ENCODE measurements at regions not wholly inside any gene's neighbourhood (a gene's known extent, or its start where the extent isn't known, plus 50 kb on each side); places are given as distances from the start of the nearest gene placed in this dataset.

- H3K9ac ChIP-seq (ENCODE audit: low read depth, low read length, poor library complexity, severe bottlenecking): no peak overlapping the region
- H4K20me1 ChIP-seq (ENCODE audit: insufficient read depth, low read length, poor library complexity, severe bottlenecking): no peaks in the 10 kb centered on the region
- H3K27me3 ChIP-seq (ENCODE audit: insufficient read depth, low read length, poor library complexity, severe bottlenecking): no peaks in the 10 kb centered on the region
- H3F3A ChIP-seq (ENCODE audit: low read depth): no peaks in the 10 kb centered on the region
- H3K36me3 ChIP-seq (ENCODE audit: insufficient read depth, low read length): no peaks in the 10 kb centered on the region
- H3K79me2 ChIP-seq (ENCODE audit: insufficient read depth, low read length): no peaks in the 10 kb centered on the region
- TF ChIP-seq CTCF (conservative IDR thresholded peaks at IDR 0.05; ENCODE audit: low read length) (no peak), EZH2phosphoT487 (IDR thresholded peaks at IDR 0.05; ENCODE audit: borderline replicate concordance) (no peak)
- no peaks in the 10 kb centered on the region for H3K4me1 ChIP-seq (ENCODE audit: insufficient read depth, low read length, poor library complexity, severe bottlenecking)
- H3K9me2 ChIP-seq (replicated peaks; ENCODE audit: low read depth, low read length): no peaks in the 10 kb centered on the region
- H2AFZ ChIP-seq (ENCODE audit: low read length): no peak overlapping the region
- H3K4me2 ChIP-seq (ENCODE audit: low read depth, low read length, poor library complexity, severe bottlenecking): no peak overlapping the region
- H3K4me3 ChIP-seq (ENCODE audit: low read length, poor library complexity, severe bottlenecking): no peak overlapping the region
- H3K9me3 ChIP-seq (ENCODE audit: insufficient read depth, low read depth, low read length): 0 out of 2 replicates have a peak, but pooled peaks cover 2% of the 10 kb centered on the region
Measured at GRCh38 chr9:105984714-105985113, 290.4 kb downstream of the TMEM38B start.

GRCh38 chr9:105993116-105993854, 298.9 kb downstream of the TMEM38B start:
- H3K36me3 ChIP-seq (ENCODE audit: insufficient read depth, low read length): no peaks in the 10 kb centered on the region
- no peak overlapping the region for H3K4me3 ChIP-seq (ENCODE audit: low read length, poor library complexity, severe bottlenecking)
- no peaks in the 10 kb centered on the region for H3K27me3 ChIP-seq (ENCODE audit: insufficient read depth, low read length, poor library complexity, severe bottlenecking)
- TF ChIP-seq EZH2phosphoT487 (IDR thresholded peaks at IDR 0.05; ENCODE audit: borderline replicate concordance): no peak
- no peak for TF ChIP-seq CTCF (conservative IDR thresholded peaks at IDR 0.05; ENCODE audit: low read length)
- no peaks in the 10 kb centered on the region for H4K20me1 ChIP-seq (ENCODE audit: insufficient read depth, low read length, poor library complexity, severe bottlenecking)
- no peaks in the 10 kb centered on the region for H3K9me2 ChIP-seq (replicated peaks; ENCODE audit: low read depth, low read length)
- no peaks in the 10 kb centered on the region for H3K9me3 ChIP-seq (ENCODE audit: insufficient read depth, low read depth, low read length)
- H2AFZ ChIP-seq (ENCODE audit: low read length): 0 out of 2 replicates have a peak overlapping the region, but pooled peaks have one; percentile 39
- no peaks in the 10 kb centered on the region for H3F3A ChIP-seq (ENCODE audit: low read depth)
- H3K4me2 ChIP-seq (ENCODE audit: low read depth, low read length, poor library complexity, severe bottlenecking): no peak overlapping the region
- H3K4me1 ChIP-seq (ENCODE audit: insufficient read depth, low read length, poor library complexity, severe bottlenecking): peaks cover 10% of the 10 kb centered on the region
- H3K9ac ChIP-seq (ENCODE audit: low read depth, low read length, poor library complexity, severe bottlenecking): no peak overlapping the region
- H3K79me2 ChIP-seq (ENCODE audit: insufficient read depth, low read length): no peaks in the 10 kb centered on the region

- Histone ChIP-seq H3K4me1 (ENCODE audit: insufficient read depth, low read length, poor library complexity, severe bottlenecking) (peaks cover 10% of the 10 kb centered on the region), H3K4me3 (ENCODE audit: low read length, poor library complexity, severe bottlenecking) (no peak overlapping the region), H3K9me3 (ENCODE audit: insufficient read depth, low read depth, low read length) (no peaks in the 10 kb centered on the region), H2AFZ (ENCODE audit: low read length) (no peak overlapping the region), H3K9ac (ENCODE audit: low read depth, low read length, poor library complexity, severe bottlenecking) (no peak overlapping the region), H4K20me1 (ENCODE audit: insufficient read depth, low read length, poor library complexity, severe bottlenecking) (no peaks in the 10 kb centered on the region), H3K27me3 (ENCODE audit: insufficient read depth, low read length, poor library complexity, severe bottlenecking) (no peaks in the 10 kb centered on the region), H3K4me2 (ENCODE audit: low read depth, low read length, poor library complexity, severe bottlenecking) (no peak overlapping the region), H3K79me2 (ENCODE audit: insufficient read depth, low read length) (no peaks in the 10 kb centered on the region), H3K36me3 (ENCODE audit: insufficient read depth, low read length) (no peaks in the 10 kb centered on the region), H3K9me2 (replicated peaks; ENCODE audit: low read depth, low read length) (no peaks in the 10 kb centered on the region), H3F3A (ENCODE audit: low read depth) (no peaks in the 10 kb centered on the region)
- TF ChIP-seq CTCF (conservative IDR thresholded peaks at IDR 0.05; ENCODE audit: low read length) (no peak), EZH2phosphoT487 (IDR thresholded peaks at IDR 0.05; ENCODE audit: borderline replicate concordance) (no peak)
Measured at GRCh38 chr9:105993921-105994715, 299.8 kb downstream of the TMEM38B start.

Data from Loucy (cell line).